ENCODE measurements at regions not wholly inside any gene's neighbourhood (a gene's known extent, or its start where the extent isn't known, plus 50 kb on each side); places are given as distances from the start of the nearest gene placed in this dataset.

DNA sequence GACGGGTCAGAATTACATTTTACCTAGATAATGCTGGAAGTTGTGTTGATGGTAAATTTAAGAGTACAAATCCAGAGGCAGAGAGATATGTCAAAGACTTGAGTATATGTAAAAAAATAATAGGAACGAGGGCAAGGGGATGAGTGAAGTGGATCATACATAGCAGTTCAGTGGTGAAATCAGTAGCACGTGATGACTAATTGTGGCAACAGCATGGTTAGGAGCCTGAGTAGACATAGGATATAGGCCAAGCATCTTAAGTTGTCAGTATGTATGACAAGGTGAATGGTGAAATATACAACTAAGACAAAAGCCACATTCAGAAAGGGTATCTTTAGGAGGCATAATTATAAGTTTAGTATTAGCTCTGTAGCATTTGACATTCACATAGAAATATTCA lies 826.5 kb upstream of the PIK3C3 start:
- Histone ChIP-seq H3K4me3 (no peak overlapping the region), H3K79me2 (ENCODE audit: low read depth) (no peaks in the 10 kb centered on the region), H3K4me2 (no peak overlapping the region), H3K27ac (no peak overlapping the region), H3K4me1 (no peaks in the 10 kb centered on the region), H3K9ac (no peak overlapping the region), H4K20me1 (ENCODE audit: low read depth) (no peaks in the 10 kb centered on the region), H3K9me3 (ENCODE audit: low read depth) (no peaks in the 10 kb centered on the region), H3K27me3 (no peaks in the 10 kb centered on the region), H3K36me3 (no peaks in the 10 kb centered on the region), H2AFZ (replicated peaks) (no peak overlapping the region), H3F3A (ENCODE audit: low read depth) (no peaks in the 10 kb centered on the region)
- Mint-ChIP-seq H3K4me3 (no peak overlapping the region), H3K27ac (no peak overlapping the region), H3K36me3 (no peaks in the 10 kb centered on the region), H3K4me1 (no peaks in the 10 kb centered on the region), H3K27me3 (ENCODE audit: insufficient read depth, low read depth) (no peaks in the 10 kb centered on the region), H3K9me3 (peaks cover 3% of the 10 kb centered on the region)
- DNase-seq (ENCODE audit: low spot score): no peak
- no peak for TF ChIP-seq EZH2 (IDR thresholded peaks at IDR 0.05)
- TF ChIP-seq, protein P1, sequence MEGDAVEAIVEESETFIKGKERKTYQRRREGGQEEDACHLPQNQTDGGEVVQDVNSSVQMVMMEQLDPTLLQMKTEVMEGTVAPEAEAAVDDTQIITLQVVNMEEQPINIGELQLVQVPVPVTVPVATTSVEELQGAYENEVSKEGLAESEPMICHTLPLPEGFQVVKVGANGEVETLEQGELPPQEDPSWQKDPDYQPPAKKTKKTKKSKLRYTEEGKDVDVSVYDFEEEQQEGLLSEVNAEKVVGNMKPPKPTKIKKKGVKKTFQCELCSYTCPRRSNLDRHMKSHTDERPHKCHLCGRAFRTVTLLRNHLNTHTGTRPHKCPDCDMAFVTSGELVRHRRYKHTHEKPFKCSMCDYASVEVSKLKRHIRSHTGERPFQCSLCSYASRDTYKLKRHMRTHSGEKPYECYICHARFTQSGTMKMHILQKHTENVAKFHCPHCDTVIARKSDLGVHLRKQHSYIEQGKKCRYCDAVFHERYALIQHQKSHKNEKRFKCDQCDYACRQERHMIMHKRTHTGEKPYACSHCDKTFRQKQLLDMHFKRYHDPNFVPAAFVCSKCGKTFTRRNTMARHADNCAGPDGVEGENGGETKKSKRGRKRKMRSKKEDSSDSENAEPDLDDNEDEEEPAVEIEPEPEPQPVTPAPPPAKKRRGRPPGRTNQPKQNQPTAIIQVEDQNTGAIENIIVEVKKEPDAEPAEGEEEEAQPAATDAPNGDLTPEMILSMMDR (IDR thresholded peaks at IDR 0.05): no peak

DNA sequence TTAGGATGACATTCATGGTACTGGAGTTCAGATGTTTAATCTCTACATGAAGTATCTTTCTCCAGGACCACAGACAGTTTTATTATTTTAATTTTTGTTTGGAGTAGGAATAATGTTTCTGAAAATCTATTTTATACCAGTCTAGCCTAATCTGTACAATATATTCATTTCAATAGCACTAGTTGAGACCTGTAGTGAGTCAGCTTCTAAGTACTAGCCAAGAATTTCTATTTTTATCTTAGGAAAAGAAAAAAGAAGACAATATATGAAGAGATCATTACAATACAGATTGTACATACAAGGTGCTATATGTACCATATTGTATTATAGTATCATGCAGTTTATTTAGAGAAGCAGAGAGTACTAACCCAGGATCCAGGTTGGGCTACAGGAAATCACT lies 826.9 kb upstream of the PIK3C3 start:
- Mint-ChIP-seq H3K36me3 (no peaks in the 10 kb centered on the region), H3K4me3 (no peak overlapping the region), H3K9me3 (peaks cover 3% of the 10 kb centered on the region), H3K4me1 (no peaks in the 10 kb centered on the region), H3K27me3 (ENCODE audit: insufficient read depth, low read depth) (no peaks in the 10 kb centered on the region), H3K27ac (no peak overlapping the region)
- Histone ChIP-seq H3K4me2 (no peak overlapping the region), H4K20me1 (ENCODE audit: low read depth) (no peaks in the 10 kb centered on the region), H3F3A (ENCODE audit: low read depth) (no peaks in the 10 kb centered on the region), H3K27me3 (no peaks in the 10 kb centered on the region), H2AFZ (replicated peaks) (no peak overlapping the region), H3K4me3 (no peak overlapping the region), H3K9me3 (ENCODE audit: low read depth) (no peaks in the 10 kb centered on the region), H3K27ac (no peak overlapping the region), H3K9ac (no peak overlapping the region), H3K4me1 (no peaks in the 10 kb centered on the region), H3K36me3 (no peaks in the 10 kb centered on the region), H3K79me2 (ENCODE audit: low read depth) (no peaks in the 10 kb centered on the region)
- no peak for DNase-seq (ENCODE audit: low spot score)
- TF ChIP-seq EZH2 (IDR thresholded peaks at IDR 0.05) (no peak), EZH2phosphoT487 (IDR thresholded peaks at IDR 0.05) (no peak)
- TF ChIP-seq, protein P1 (IDR thresholded peaks at IDR 0.05): no peak

DNA sequence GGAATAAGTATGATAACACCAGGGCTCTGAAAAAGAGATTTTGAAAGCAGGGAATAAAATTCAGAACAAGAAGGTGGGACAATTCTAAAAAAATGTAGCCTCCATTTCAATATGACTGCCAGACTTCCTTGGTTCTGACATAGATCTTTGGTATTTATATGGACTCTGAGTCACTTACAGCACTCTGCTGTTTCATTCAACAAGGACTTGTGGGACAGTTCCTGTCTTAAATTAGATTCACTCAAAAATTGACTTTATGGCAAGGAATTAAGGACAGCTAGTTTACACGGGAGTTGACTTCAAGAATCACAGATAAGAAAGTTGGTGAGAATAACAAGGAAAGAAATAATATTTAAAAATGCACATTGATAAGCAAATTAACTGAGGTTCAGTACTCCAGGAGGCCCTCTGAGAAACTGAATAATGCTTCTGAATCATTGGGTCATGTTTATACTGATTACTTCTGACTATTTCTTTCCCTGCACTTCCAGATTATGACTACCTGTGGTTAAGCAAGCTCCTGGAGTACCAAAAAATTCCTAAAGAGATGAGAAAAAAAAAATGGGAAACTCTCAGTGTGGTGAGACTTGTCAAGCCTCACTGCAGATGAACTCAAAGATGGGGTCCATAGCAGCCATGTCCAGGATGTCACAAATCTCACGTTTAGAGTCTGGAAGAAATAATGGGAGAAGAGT lies 828.3 kb upstream of the PIK3C3 start:
- H3K4me3 ChIP-seq: no peak overlapping the region
- no peak for DNase-seq (ENCODE audit: low spot score)
- no peak overlapping the region for H3K4me3 Mint-ChIP-seq
- H3K4me1 Mint-ChIP-seq: no peaks in the 10 kb centered on the region
- no peaks in the 10 kb centered on the region for H4K20me1 ChIP-seq (ENCODE audit: low read depth)
- H3K4me2 ChIP-seq: no peak overlapping the region
- no peaks in the 10 kb centered on the region for H3K9me3 ChIP-seq (ENCODE audit: low read depth)
- H3K79me2 ChIP-seq (ENCODE audit: low read depth): no peaks in the 10 kb centered on the region
- peaks cover 3% of the 10 kb centered on the region for H3K9me3 Mint-ChIP-seq
- TF ChIP-seq EZH2phosphoT487 (IDR thresholded peaks at IDR 0.05) (no peak), EZH2 (IDR thresholded peaks at IDR 0.05) (no peak)
- TF ChIP-seq, protein P1 (IDR thresholded peaks at IDR 0.05): no peak
- peaks cover 6% of the 10 kb centered on the region for H3K4me1 ChIP-seq
- no peak overlapping the region for H3K27ac ChIP-seq
- no peaks in the 10 kb centered on the region for H3K36me3 ChIP-seq
- H3K9ac ChIP-seq: no peak overlapping the region
- H3K27me3 ChIP-seq: no peaks in the 10 kb centered on the region
- peaks cover 2% of the 10 kb centered on the region for H3F3A ChIP-seq (ENCODE audit: low read depth)
- H3K36me3 Mint-ChIP-seq: no peaks in the 10 kb centered on the region
- H2AFZ ChIP-seq (replicated peaks): no peak overlapping the region
- no peak overlapping the region for H3K27ac Mint-ChIP-seq
- no peaks in the 10 kb centered on the region for H3K27me3 Mint-ChIP-seq (ENCODE audit: insufficient read depth, low read depth)
